Breast epithelium (tissue), 4 donors: ENCODE measurements at regions not wholly inside any gene's neighbourhood (a gene's known extent, or its start where the extent isn't known, plus 50 kb on each side); places are given as distances from the start of the nearest gene placed in this dataset.

Source experiments
- DNase-seq, 2 donors: peaks; one replicate each; pipeline ENCODE4 v3.0.0-alpha.2; 2019; ENCODE audit warnings: low spot score in 2 of 2
- H3K27ac ChIP-seq, 2 donors: fragments of 200-600 bp; sonication (generic) in 1 of 2; one replicate each; pipeline ENCODE4 v1.5.1; 2016 to 2019; ENCODE audit warnings: mild to moderate bottlenecking in 1 of 2
- H3K27me3 ChIP-seq, 2 donors: fragments of 200-600 bp; sonication (generic) in 1 of 2; one replicate each; pipeline versions ENCODE4 v1.5.1 to v1.6.0; 2017 to 2019; ENCODE audit warnings: control low read depth in 1 of 2, mild to moderate bottlenecking in 1 of 2
- H3K36me3 ChIP-seq: fragments of 200-600 bp; one replicate; pipeline ENCODE4 v1.5.1; 2019
- H3K4me1 ChIP-seq, 2 donors: fragments of 200-600 bp; sonication (generic); one replicate each; pipeline ENCODE4 v1.5.1; 2016 to 2019; ENCODE audit warnings: control low read depth in 1 of 2
- H3K4me3 ChIP-seq, 3 donors: fragments of 200-600 bp; sonication (generic); 1 replicate in 2 of 3; 2 replicates in 1 of 3; pipeline ENCODE4 v1.5.1; 2016 to 2019; ENCODE audit warnings: mild to moderate bottlenecking in 3 of 3, moderate library complexity in 2 of 3
- H3K9me3 ChIP-seq, 2 donors: fragments of 200-600 bp; sonication (generic) in 1 of 2; one replicate each; pipeline ENCODE4 v1.5.1; 2016 to 2019; ENCODE audit warnings: control low read depth in 1 of 2
- CTCF ChIP-seq, 3 donors: fragments of 450-650 bp; IDR thresholded peaks; one replicate each; pipeline ENCODE4 v1.5.1; 2016 to 2017; ENCODE audit warnings: antibody characterized with exemption in 3 of 3, mild to moderate bottlenecking in 3 of 3, moderate library complexity in 3 of 3
- POLR2A ChIP-seq: fragments of 450-650 bp; IDR thresholded peaks from one replicate; pipeline ENCODE4 v1.6.1; 2016; ENCODE audit warnings: antibody characterized with exemption, mild to moderate bottlenecking, moderate library complexity
- POLR2AphosphoS5 ChIP-seq, 3 donors: sonication (generic); formaldehyde crosslinking; IDR thresholded peaks; one replicate each; pipeline ENCODE4 v1.6.1; 2017; ENCODE audit warnings: antibody characterized with exemption in 3 of 3
- intact Hi-C: fragments of 100-400 bp; cut with DNase I; formaldehyde crosslinking; loops from one replicate; pipeline ENCODE4 v1.15.1; 2023; ENCODE audit warnings: low total_unique reads

- Histone ChIP-seq H3K4me1 (no peaks in the 10 kb centered on the region), H3K36me3 (no peaks in the 10 kb centered on the region), H3K27ac (no peak overlapping the region), H3K9me3 (no peaks in the 10 kb centered on the region), H3K27me3 (peaks cover 0 to 3% of the 10 kb centered on the region in 2 donors), H3K4me3 (no peak overlapping the region)
- DNase-seq, result no peak
- no peak for TF ChIP-seq POLR2AphosphoS5 (IDR thresholded peaks at IDR 0.05)
- no peak for TF ChIP-seq CTCF (IDR thresholded peaks at IDR 0.05)
- no peak for TF ChIP-seq POLR2A
- intact Hi-C loops, result no loop called here
These were observed 126.4 kb downstream of the POU4F1 start for GRCh38 chr13:78476910-78477309.

GRCh38 chr13:78468621-78469020 is 134.7 kb downstream of the POU4F1 start:
- Histone ChIP-seq H3K4me3 (no peak overlapping the region), H3K4me1 (no peaks in the 10 kb centered on the region), H3K36me3 (no peaks in the 10 kb centered on the region), H3K27me3 (peaks cover 0 to 3% of the 10 kb centered on the region in 2 donors), H3K27ac (no peak overlapping the region), H3K9me3 (no peaks in the 10 kb centered on the region)
- TF ChIP-seq CTCF (IDR thresholded peaks at IDR 0.05), result no peak
- no peak for TF ChIP-seq POLR2AphosphoS5 (IDR thresholded peaks at IDR 0.05)
- no peak for TF ChIP-seq POLR2A
- DNase-seq, result no peak
- intact Hi-C loops, result no loop called here

- Histone ChIP-seq H3K27ac (no peak overlapping the region), H3K36me3 (no peaks in the 10 kb centered on the region), H3K4me1 (no peaks in the 10 kb centered on the region), H3K4me3 (no peak overlapping the region), H3K9me3 (no peaks in the 10 kb centered on the region), H3K27me3 (no peaks in the 10 kb centered on the region)
- intact Hi-C loops, result no loop called here
- DNase-seq, result no peak
- TF ChIP-seq POLR2AphosphoS5 (IDR thresholded peaks at IDR 0.05), result no peak
- TF ChIP-seq POLR2A, result no peak
- no peak for TF ChIP-seq CTCF (IDR thresholded peaks at IDR 0.05)
These were observed 138.1 kb downstream of the POU4F1 start for GRCh38 chr13:78465250-78465649.

DNA sequence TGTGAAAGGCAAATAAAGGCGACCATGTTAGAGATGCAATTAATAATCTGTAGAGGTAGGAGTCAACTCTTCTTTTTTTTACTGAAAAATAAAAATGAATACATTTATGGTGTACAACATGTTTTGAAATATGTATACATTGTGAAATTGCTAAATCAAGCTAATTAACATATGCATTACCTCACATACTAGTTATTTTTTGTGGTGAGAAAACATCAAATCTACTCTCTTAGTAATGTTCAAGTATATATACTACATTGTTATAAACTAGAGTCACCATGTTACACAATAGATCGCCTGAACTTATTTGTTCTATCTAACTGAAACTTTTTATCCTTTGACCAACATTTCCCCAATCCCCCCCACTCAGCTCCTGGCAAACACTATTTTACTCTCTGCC is 143.2 kb downstream of the POU4F1 start:
- no peak overlapping the region for H3K4me3 ChIP-seq
- no peak for DNase-seq
- no peaks in the 10 kb centered on the region for H3K4me1 ChIP-seq
- no peaks in the 10 kb centered on the region for H3K36me3 ChIP-seq
- TF ChIP-seq POLR2A, result no peak
- no peak for TF ChIP-seq CTCF (IDR thresholded peaks at IDR 0.05)
- TF ChIP-seq POLR2AphosphoS5 (IDR thresholded peaks at IDR 0.05), result no peak
- no peaks in the 10 kb centered on the region for H3K27me3 ChIP-seq
- H3K27ac ChIP-seq, result no peak overlapping the region
- H3K9me3 ChIP-seq, result no peaks in the 10 kb centered on the region
- intact Hi-C loops, result no loop called here

DNA sequence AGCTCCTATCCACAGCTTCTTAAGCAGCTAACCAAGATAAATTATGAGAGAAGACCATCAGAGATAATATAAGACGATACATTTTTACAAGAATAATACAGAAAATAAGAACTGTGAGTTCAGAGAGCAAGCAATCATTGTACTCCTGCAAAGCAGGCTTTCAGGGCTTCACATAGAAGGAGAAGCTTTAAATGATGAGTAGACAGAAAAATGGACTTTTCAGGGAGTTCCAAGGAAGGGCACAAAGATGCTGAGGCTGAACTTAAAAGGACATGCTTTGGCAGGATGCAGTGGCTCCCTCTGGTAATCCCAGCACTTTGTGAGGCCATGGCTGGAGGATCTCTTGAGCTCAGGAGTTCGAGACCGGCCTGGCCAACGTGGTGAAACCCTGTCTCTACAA is 159.5 kb downstream of the POU4F1 start:
- H3K4me1 ChIP-seq, result no peaks in the 10 kb centered on the region
- no peaks in the 10 kb centered on the region for H3K27me3 ChIP-seq
- TF ChIP-seq POLR2A (no peak), POLR2AphosphoS5 (IDR thresholded peaks at IDR 0.05) (no peak), CTCF (IDR thresholded peaks at IDR 0.05) (no peak)
- no peaks in the 10 kb centered on the region for H3K36me3 ChIP-seq
- H3K9me3 ChIP-seq, result no peaks in the 10 kb centered on the region
- no peak overlapping the region for H3K4me3 ChIP-seq
- intact Hi-C loops, result no loop called here
- DNase-seq, result no peak
- no peak overlapping the region for H3K27ac ChIP-seq
